HL-60/S4 treated with phorbol 12-myristate 13-acetate at 8.2 ng/mL for 4 days and 3 days (cell line): ENCODE measurements at regions not wholly inside any gene's neighbourhood (a gene's known extent, or its start where the extent isn't known, plus 50 kb on each side); places are given as distances from the start of the nearest gene placed in this dataset.

ENCODE experiments used
- in situ Hi-C: fragments of 300-500 bp; cut with MboI; formaldehyde crosslinking; loops from 2 replicates; pipeline ENCODE4 v1.15.0; 2022; ENCODE audit warnings: low sequenced_read_pairs

DNA sequence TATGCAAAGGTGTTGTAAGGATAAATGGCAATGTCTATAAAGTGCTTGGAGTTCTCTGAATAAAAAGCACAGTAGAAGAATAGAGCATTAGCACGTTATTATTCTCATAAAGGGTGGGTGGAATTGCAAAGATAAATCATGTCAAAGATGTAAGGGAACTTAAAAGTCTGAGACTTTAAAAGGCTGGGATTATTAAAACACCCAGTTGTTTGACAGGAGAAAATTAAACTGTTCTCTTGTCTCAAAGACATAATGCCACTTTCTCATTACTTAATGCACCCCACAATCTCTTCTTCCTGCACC lies 70.4 kb upstream of the PDE10A start:
- in situ Hi-C loops = no loop called here

DNA sequence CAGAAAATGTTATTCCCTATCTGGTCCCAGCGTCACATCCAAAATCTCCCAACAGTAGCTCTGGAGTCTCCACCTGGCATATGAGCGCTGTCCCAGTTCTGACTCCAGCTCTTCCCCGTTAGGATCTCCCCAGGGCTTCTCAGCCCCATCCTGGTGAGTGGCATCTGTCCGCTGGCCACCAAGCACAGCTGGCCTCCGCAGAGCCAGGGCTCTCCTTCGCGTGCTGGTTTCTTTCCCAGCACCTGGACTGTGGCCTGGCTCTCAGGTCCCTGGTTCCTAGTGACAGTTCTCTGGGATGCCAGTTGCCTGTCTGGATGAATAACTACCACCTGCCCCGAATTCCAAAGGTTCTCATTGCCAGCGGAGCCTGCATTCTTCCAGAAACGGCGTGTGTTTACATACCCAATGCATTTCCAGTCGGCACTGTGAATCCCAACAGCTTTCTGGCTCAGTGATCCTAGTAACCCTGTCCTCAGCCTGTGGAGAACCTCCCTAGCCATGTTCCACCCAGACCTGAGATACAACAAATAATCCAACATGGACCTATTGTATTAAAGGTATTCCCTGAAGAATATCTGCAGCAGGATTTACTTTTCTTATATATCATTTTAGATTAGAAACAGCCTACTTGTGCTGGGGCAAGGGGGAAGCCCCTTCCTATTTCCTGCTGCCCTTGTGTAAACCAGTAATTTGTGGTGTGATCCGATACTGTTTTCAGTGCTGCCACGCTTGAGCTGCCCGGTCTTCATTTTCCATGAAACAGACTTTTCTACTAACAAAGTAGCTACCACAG lies 69.9 kb upstream of the PDE10A start:
- in situ Hi-C loops = no loop called here

DNA sequence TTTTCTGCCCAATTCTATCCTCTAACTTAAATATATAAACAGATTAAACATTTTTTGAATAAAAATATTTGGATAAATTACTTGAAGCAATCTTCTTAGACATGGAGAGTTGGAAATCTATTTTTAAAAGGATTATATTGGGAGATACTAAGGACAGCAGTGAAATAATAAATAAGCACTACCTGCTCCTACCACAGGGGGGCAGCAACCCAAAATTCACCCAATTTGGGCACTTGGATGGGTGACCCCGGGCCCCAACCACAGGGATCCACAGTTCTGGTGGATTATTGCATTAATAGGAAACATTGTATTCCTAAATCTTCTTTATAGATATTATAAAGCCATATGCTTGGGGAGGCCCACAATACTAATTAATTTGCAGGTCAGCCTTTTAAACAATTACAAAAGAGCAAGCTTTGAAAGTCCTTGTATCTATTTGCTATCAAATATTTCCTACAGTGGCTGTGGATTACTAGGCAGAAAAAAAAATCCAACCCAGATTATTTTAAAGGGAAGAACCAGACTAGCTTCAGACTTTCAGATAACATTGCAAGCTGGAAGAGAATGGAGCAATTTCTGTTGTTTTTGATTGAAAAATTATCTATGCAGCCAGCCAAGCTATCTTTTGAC lies 66.4 kb upstream of the PDE10A start:
- in situ Hi-C loops = no loop called here

DNA sequence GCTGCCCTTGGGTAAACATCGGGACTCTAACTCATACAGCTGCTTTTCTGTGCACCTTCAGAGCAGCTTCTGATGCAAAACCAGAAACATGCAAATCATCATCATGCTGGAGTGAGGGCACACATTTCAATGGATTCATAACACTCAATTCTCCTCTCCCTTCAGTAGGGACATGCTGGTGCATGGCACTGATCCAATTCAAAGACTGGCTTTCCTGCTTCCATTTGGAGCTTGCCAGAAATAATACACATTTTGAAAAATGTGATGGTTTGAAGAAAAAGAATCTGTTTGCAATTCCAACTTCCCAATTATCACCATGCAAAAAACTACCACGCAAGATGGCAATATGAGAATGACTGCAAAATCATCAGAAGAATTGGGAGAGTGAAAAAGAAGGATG lies 65.2 kb upstream of the PDE10A start:
- in situ Hi-C loops = no loop called here

DNA sequence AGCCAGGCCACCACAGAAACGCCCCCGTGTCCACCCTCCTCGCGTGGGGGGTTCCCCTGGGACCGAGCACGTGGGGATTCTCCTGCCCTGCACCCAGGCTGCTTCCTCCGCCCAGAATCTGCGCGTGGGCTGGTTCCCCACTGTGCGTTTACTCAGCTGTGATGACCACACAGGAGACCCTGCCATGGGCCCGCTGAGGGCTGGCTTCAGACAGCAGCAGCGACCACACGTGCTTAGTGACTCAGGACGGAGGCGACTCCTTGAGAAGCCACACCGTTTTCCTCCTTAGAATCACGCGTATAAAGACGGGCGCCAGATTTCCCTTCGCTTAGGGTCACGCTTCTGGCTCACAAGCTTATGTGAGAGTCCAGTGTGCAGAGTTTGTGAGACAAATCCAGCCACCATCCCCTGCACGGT lies 63.9 kb upstream of the PDE10A start:
- in situ Hi-C loops = no loop called here

DNA sequence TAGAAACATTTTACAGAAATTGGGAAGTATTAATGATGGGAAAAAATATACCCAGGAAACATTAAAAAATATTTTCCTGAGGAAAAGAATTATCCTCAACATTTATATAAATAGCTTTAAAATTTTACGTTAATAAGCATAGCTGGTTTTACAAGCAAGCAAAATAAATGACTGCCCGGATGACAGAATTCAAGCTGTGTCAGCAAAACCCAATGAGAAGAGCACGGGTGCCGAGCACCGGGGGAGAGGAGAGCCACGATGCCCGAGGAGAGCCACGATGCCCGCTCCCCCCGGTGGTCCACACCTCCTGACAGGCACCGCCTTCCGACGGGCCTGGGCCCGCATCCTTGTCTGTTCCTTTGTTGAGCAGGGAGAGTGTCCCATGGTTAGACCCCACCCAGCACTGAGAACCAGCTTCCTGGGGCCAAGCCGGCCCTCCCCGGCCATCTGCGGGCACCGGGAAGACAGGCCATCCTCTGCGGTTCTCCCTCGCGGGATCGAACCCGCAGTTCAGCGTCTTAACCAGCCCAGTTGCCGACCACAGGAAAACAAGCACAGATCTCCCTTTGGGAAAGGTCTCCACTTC lies 63.3 kb upstream of the PDE10A start:
- in situ Hi-C loops = no loop called here

DNA sequence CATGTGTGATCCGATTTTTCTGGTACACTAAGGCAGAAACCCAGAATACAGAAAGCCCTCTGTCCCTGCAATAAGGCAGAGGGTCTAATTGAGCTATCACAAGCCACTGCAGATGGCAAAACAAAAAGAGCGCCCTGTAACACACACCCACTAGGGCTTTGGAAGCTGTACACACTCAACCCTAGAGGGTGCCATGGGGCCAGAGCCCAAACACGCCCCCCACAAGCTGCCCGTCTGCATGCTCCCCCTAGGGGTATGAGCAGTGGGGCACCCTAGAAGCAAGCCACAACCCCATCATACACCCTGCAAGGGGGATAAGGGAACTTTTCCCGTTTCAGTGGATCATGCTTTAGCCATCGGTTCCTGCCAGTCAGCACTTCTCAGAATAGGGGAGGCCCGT lies 62.2 kb upstream of the PDE10A start:
- in situ Hi-C loops = no loop called here

DNA sequence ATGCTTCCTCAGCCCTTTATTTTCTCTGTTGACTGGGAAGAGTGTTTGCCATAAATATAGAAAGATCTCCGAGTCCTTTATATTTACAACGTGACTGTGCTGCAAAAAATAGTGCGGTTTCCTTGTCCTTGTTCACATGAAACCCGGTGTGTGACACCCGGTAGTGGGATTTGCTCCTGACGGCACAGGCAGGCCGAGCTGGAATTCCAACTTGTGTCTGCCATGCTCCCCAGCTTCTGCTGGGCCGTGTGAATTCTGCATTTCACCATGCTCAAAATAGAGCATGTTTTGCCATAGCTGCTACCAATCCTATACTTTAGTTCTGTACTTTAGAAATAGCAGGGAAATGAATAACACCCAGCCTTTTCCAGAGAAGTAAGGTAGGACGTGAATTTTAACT lies 60.3 kb upstream of the PDE10A start:
- in situ Hi-C loops = no loop called here

DNA sequence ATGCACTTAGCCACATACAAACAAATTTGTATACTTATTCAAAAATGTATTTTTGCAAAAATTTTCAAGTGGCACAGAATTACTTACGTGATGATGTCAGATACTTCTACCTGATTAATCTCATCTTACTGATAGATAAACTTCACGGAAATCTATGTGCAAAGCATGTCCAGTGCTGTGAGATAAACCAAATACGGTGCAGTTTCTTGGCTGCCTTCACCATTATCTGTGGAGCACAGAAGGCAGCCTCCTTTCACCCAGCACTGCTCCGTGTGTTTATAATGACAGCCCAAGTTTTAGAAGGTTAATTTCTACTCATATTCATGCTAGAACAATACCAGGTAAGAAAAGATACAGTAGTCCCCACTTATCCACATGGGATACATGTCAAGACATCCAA lies 59.0 kb upstream of the PDE10A start:
- in situ Hi-C loops = no loop called here

DNA sequence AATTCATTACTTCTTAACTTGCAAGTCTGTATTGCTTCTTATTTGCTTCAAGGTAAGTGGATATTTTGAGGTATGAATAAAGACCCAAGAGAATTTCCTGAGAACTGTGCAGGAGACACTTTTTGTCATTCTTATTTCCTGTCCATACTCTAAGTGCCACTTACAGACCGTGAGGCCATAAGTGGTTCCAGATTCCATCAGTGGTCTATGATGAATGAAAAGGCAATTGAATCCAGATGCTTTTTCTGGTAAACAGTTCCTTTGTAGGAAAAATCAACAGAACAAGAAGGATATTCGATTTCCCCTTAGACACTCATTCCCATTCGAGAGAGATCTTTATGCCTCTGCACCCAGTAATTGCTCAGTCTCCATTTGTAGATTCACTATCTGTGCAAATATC lies 58.3 kb upstream of the PDE10A start:
- in situ Hi-C loops = no loop called here

DNA sequence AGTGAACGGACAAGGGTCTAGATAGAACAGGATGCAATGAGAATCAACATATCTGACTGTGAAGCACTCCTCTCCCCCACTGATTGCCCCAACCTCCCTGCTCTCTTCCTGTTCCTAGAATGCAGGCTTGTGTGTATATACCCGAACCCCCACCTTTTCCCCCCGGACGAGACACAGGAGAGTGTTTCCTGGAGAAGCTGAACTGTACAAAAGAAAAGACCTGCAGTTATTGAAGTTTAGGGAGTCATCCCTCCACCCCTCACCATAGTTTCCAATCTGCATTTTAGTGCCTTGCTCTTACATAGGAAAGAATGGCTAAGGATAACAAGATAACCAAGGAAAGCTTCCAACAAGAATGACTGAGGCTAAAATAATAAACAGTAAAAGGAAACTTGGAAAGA lies 55.5 kb upstream of the PDE10A start:
- in situ Hi-C loops = no loop called here

DNA sequence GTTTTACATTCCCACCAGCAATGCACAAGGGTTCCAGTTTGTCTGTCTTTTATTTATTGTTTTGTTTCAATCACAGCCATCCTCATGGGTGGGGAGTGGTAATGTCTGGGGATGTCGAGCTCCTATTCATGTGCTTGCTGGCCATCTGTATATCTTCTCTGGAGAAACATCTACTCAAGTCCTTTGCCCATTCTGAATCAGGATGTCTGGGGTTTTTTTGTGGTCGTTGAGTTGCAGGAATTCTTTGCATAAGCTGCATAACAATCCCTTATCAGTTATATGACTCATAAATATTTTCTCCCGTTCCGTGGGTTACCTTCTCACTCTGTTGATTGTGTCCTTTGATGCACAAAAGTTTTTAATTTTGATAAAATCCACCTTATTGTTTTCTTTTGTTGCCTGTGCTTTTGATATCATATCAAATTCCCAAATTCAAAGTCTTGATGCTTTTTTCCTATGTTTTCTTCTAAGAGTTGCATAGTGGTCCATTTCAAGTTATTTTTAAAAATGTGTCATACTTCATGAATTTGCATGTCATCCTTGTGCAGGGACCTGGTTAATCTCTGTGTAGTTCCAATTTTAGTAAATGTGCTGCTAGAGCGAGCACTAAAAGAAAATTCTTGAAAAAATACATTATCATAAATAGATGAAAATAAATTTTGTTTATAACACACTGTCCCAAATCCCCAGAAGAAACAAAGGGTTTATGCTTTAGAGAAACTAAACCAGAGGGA lies 54.9 kb upstream of the PDE10A start:
- in situ Hi-C loops = no loop called here

DNA sequence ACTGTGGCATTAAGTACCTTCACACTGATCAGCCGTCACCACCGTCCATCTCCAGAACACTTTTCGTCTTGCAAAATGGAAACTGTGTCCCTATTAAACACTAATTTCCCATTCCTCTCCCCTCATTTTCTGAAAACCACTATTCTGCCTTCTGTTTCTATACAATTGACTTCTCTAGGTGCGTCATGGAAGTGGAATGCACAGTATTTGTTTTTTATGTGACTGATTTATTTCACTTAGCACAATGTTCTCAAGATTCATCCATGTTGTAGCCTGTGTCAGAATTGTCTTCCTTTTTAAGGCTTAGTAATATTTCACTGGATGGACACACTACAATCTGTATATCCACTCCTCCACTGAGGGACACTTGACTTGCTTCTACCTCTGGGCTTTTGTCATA lies 53.8 kb upstream of the PDE10A start:
- in situ Hi-C loops = no loop called here

DNA sequence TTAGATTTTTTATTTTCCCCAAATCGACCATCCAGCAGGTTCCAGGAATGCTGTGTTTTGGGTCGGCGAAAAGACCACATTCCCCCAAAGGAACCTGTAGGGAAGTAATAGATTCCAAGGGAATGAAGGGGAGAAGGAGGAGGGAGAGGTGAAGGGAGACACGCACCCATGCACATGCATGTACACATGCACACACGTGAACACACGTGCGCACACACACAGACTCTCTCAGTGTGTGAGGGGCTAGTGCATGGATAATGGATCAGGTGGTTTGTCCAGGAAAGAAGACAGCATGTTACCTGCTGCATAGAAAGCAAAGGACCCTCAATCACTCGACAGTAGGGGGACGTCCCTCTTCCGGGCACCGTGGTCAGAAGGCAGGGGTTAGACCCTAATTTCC lies 52.4 kb upstream of the PDE10A start:
- in situ Hi-C loops = no loop called here

DNA sequence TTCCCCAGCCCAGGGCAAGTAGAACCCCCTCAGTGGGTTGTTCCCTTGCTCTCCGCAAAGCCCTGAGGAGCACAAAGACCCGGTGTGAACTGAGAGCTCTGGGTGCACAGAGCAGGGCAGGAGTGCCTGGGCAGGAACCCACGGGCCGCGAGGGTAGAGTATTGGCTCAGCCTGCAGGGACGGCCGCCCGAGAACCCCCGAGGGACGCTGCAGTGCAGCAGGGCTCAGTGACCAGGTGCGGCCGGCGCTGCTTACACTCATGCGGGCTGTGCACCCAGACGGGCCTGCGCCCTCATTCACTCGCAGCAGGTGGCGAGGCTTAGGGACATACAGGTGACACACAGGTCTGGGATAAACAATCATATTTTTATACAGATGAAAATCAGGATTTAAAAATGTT lies 51.9 kb upstream of the PDE10A start:
- in situ Hi-C loops = no loop called here

DNA sequence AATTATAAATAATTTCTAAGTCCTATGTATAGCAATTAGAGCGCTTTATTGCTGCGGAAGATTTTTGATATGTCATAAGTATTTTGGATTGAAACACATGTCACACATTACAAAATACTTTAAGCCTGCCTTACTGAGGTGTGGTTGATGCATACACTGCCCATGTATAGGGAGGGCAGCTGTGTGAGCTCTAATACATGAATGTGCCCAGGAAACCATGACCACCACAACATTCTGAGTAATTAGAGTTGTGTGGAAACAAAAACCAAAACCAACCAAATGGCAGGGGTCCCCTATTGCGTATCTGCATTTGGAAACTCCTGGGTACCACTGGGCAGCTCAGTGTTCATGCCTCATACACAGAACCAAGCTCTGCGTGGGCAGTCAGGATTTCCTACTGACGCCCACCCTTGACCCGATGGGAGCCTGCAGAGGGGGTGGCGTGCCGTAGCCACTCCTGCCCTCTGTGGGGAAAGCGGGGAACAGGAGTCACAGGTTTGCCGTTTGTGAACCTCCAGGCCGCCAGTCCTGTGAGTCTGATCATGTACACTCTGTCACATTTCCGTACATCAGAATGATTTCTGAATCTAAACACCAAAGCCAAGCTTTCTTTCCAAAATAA lies 50.9 kb upstream of the PDE10A start:
- in situ Hi-C loops = no loop called here
